ENCODE measurements at regions not wholly inside any gene's neighbourhood (a gene's known extent, or its start where the extent isn't known, plus 50 kb on each side); places are given as distances from the start of the nearest gene placed in this dataset.
A peak's percentile ranks its signal among the peaks of the same experiment; 100 is the strongest.
"Not testable (repeated sequence)": the region's sequence is repeated elsewhere in the genome, so short reads cannot be mapped to it uniquely, and the experiment has no call there.

GRCh38 chr2:142827170-142827569 lies 50.3 kb upstream of the KYNU start:
- DNase-seq = no peak

GRCh38 chr2:142825861-142826260 lies 51.6 kb upstream of the KYNU start:
- peak in 1 of 2 donors; percentile 10 for DNase-seq

GRCh38 chr2:142824756-142825155 lies 52.7 kb upstream of the KYNU start:
- no peak for DNase-seq

GRCh38 chr2:142822190-142822589 lies 55.3 kb upstream of the KYNU start:
- no peak for DNase-seq

- DNase-seq = no peak
Measured at GRCh38 chr2:142819411-142819810, 58.1 kb upstream of the KYNU start.

GRCh38 chr2:142815375-142815774 lies 62.1 kb upstream of the KYNU start:
- no peak for DNase-seq

GRCh38 chr2:142813830-142814829 lies 63.3 kb upstream of the KYNU start:
- no peak for DNase-seq

- DNase-seq = not testable (repeated sequence)
Measured at GRCh38 chr2:142811644-142812043, 65.8 kb upstream of the KYNU start.

GRCh38 chr2:142805244-142805643 lies 72.2 kb upstream of the KYNU start:
- no peak for DNase-seq

GRCh38 chr2:142803158-142803557 lies 74.3 kb upstream of the KYNU start:
- DNase-seq = no peak

GRCh38 chr2:142796588-142796987 lies 80.9 kb upstream of the KYNU start:
- peak; percentile 41 to 46 for DNase-seq

GRCh38 chr2:142796161-142796560 lies 81.3 kb upstream of the KYNU start:
- DNase-seq = no peak

- DNase-seq = no peak
Measured at GRCh38 chr2:142794850-142795249, 82.6 kb upstream of the KYNU start.

GRCh38 chr2:142792328-142792727 lies 85.1 kb upstream of the KYNU start:
- DNase-seq = not testable (repeated sequence)

- DNase-seq = peak; percentile 5 to 11
Measured at GRCh38 chr2:142791335-142791734, 86.1 kb upstream of the KYNU start.

- DNase-seq = peak; percentile 38 to 43
Measured at GRCh38 chr2:142786918-142787702, 90.4 kb upstream of the KYNU start.

- DNase-seq = no peak
Measured at GRCh38 chr2:142782942-142783443, 94.5 kb upstream of the KYNU start.

- no peak for DNase-seq
Measured at GRCh38 chr2:142781146-142781545, 96.3 kb upstream of the KYNU start.

- no peak for DNase-seq
Measured at GRCh38 chr2:142778289-142778688, 99.2 kb upstream of the KYNU start.

- DNase-seq = no peak
Measured at GRCh38 chr2:142777742-142778141, 99.7 kb upstream of the KYNU start.

- DNase-seq = no peak
Measured at GRCh38 chr2:142769761-142770160, 107.7 kb upstream of the KYNU start.

- DNase-seq = no peak
Measured at GRCh38 chr2:142767847-142768246, 109.6 kb upstream of the KYNU start.

- no peak for DNase-seq
Measured at GRCh38 chr2:142758973-142759372, 118.5 kb upstream of the KYNU start.
